ENCODE measurements at regions not wholly inside any gene's neighbourhood (a gene's known extent, or its start where the extent isn't known, plus 50 kb on each side); places are given as distances from the start of the nearest gene placed in this dataset.

DNA sequence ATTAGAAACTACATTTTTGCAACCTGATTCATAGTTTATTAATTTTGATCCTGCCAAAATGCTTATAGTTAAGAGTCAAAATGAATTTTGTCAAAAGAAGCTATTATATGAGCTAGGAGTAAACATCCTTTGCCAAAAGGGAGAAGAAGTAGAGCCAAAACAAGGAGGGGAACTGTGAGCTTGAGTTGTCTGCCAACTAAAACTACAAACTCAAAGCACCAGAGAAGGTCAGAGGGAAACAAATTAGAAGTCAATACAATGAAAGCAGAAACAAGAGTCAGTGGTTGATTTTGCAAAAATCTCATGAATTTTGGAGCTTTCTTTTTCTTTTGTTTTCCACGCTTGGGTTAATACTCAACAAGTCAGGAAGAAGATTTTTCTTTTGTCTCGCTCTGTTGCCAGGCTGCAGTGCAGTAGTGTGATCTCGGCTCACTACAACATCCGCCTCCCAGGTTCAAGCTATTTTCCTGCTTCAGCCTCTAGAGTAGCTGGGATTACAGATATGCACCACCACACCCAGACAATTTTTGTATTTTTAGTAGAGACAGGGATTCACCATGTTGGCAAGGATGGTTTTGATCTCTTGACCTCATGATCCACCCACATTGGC, 508.5 kb downstream of the RIT2 start:
- H3K27me3 ChIP-seq (ENCODE audit: low read length): no peaks in the 10 kb centered on the region
- intact Hi-C loops (cut with micrococcal nuclease): no loop called here
- no peaks in the 10 kb centered on the region for H3K4me1 ChIP-seq (ENCODE audit: insufficient read depth, low read length)
- ATAC-seq: no peak
- POLR2A ChIA-PET (ENCODE audit: unreplicated experiment): no interaction called here
- no peaks in the 10 kb centered on the region for H4K20me1 ChIP-seq (ENCODE audit: low read length)
- no peaks in the 10 kb centered on the region for H3K79me2 ChIP-seq (ENCODE audit: low read length)
- H2AFZ ChIP-seq (ENCODE audit: low read length): no peak overlapping the region
- H3K36me3 ChIP-seq (ENCODE audit: low read depth, low read length): no peaks in the 10 kb centered on the region
- H3K9me2 ChIP-seq (replicated peaks; ENCODE audit: low read length): no peaks in the 10 kb centered on the region
- H3K27ac ChIP-seq (ENCODE audit: low read length): no peak overlapping the region
- H3F3A ChIP-seq (ENCODE audit: low read length, unreplicated experiment): no peaks in the 10 kb centered on the region
- no peaks in the 10 kb centered on the region for H3K9me3 ChIP-seq (ENCODE audit: low read length)
- CTCF ChIA-PET: no interaction called here
- no peak for TF ChIP-seq CTCF (conservative IDR thresholded peaks at IDR 0.05; ENCODE audit: low read depth, low read length)
- TF ChIP-seq EZH2phosphoT487 (IDR thresholded peaks at IDR 0.05; ENCODE audit: borderline replicate concordance, low read length): no peak
- TF ChIP-seq EZH2 (IDR thresholded peaks at IDR 0.05; ENCODE audit: low read length, unreplicated experiment): no peak
- no peak overlapping the region for H3K4me3 ChIP-seq (ENCODE audit: low read length)
- no peak overlapping the region for H3K4me2 ChIP-seq (ENCODE audit: low read length)
- BruUV-seq (replicated peaks): no TSS peak
- no peak for DNase-seq
- no peak overlapping the region for H3K9ac ChIP-seq (ENCODE audit: low read length)

GRCh38 chr18:42611134-42611533, 504.4 kb downstream of the RIT2 start:
- DNase-seq: no peak
- no TSS peak for BruUV-seq (replicated peaks)

More at GRCh38 chr18:42611134-42611533, 504.4 kb downstream of the RIT2 start:
- no peaks in the 10 kb centered on the region for H3F3A ChIP-seq (ENCODE audit: low read length, unreplicated experiment)
- H3K4me2 ChIP-seq (ENCODE audit: low read length): no peak overlapping the region
- CTCF ChIA-PET: no interaction called here
- H3K27me3 ChIP-seq (ENCODE audit: low read length): no peaks in the 10 kb centered on the region
- no peaks in the 10 kb centered on the region for H3K79me2 ChIP-seq (ENCODE audit: low read length)
- H3K9me2 ChIP-seq (replicated peaks; ENCODE audit: low read length): no peaks in the 10 kb centered on the region
- TF ChIP-seq CTCF (conservative IDR thresholded peaks at IDR 0.05; ENCODE audit: low read depth, low read length) (no peak), EZH2phosphoT487 (IDR thresholded peaks at IDR 0.05; ENCODE audit: borderline replicate concordance, low read length) (no peak), EZH2 (IDR thresholded peaks at IDR 0.05; ENCODE audit: low read length, unreplicated experiment) (no peak)
- no peak overlapping the region for H3K4me3 ChIP-seq (ENCODE audit: low read length)
- H3K27ac ChIP-seq (ENCODE audit: low read length): no peak overlapping the region
- no peaks in the 10 kb centered on the region for H3K36me3 ChIP-seq (ENCODE audit: low read depth, low read length)
- no peak overlapping the region for H3K9ac ChIP-seq (ENCODE audit: low read length)
- no peaks in the 10 kb centered on the region for H4K20me1 ChIP-seq (ENCODE audit: low read length)
- no peaks in the 10 kb centered on the region for H3K4me1 ChIP-seq (ENCODE audit: insufficient read depth, low read length)
- POLR2A ChIA-PET (ENCODE audit: unreplicated experiment): no interaction called here
- intact Hi-C loops (cut with micrococcal nuclease): no loop called here
- no peaks in the 10 kb centered on the region for H3K9me3 ChIP-seq (ENCODE audit: low read length)
- no peak overlapping the region for H2AFZ ChIP-seq (ENCODE audit: low read length)
- ATAC-seq: no peak
